ENCODE measurements at regions not wholly inside any gene's neighbourhood (a gene's known extent, or its start where the extent isn't known, plus 50 kb on each side); places are given as distances from the start of the nearest gene placed in this dataset.

- no peak for TF ChIP-seq EZH2phosphoT487 (IDR thresholded peaks at IDR 0.05; ENCODE audit: insufficient read depth, low read depth)
- no peak for TF ChIP-seq EZH2 (IDR thresholded peaks at IDR 0.05; ENCODE audit: insufficient read depth, poor library complexity, severe bottlenecking)
These were observed 149.2 kb downstream of the XPNPEP1 start for GRCh38 chr10:109774121-109774440.

All from GM23248 (cell line).